Stomach (tissue), 8 donors: ENCODE measurements at regions not wholly inside any gene's neighbourhood (a gene's known extent, or its start where the extent isn't known, plus 50 kb on each side); places are given as distances from the start of the nearest gene placed in this dataset.

ENCODE experiments used
- DNase-seq, 2 donors: peaks; one replicate each; pipeline versions ENCODE4 v3.0.0 to v3.0.0-alpha.2; 2013 to 2019
- H3K27ac ChIP-seq, 5 donors: fragments of 200-600 bp in 4 of 5; sonication (generic) in 4 of 5; one replicate each; pipeline ENCODE4 v1.5.1; 2013 to 2019; ENCODE audit warnings: mild to moderate bottlenecking in 1 of 5, moderate library complexity in 1 of 5
- H3K27me3 ChIP-seq, 3 donors: fragments of 200-600 bp; sonication (generic); one replicate each; pipeline ENCODE4 v1.5.1; 2017 to 2019; ENCODE audit warnings: mixed run types in 1 of 3
- H3K36me3 ChIP-seq, 4 donors: fragments of 200-600 bp; sonication (generic); 1 replicate in 3 of 4; 2 replicates in 1 of 4; pipeline ENCODE4 v1.5.1; 2016 to 2019
- H3K4me1 ChIP-seq, 4 donors: fragments of 200-600 bp; sonication (generic); one replicate each; pipeline ENCODE4 v1.5.1; 2016 to 2019
- H3K4me3 ChIP-seq, 4 donors: fragments of 200-600 bp; sonication (generic) in 3 of 4; one replicate each; pipeline ENCODE4 v1.5.1; 2016 to 2019; ENCODE audit warnings: mild to moderate bottlenecking in 1 of 4
- H3K9me3 ChIP-seq, 4 donors: fragments of 200-600 bp; sonication (generic); one replicate each; pipeline ENCODE4 v1.5.1; 2016 to 2019
- EP300 ChIP-seq: sonication (generic); formaldehyde crosslinking; IDR thresholded peaks from one replicate; pipeline ENCODE4 v1.6.1; 2017; ENCODE audit warnings: antibody characterized with exemption
- POLR2A ChIP-seq, 4 donors: fragments of 450-650 bp; IDR thresholded peaks; one replicate each; pipeline ENCODE4 v1.6.1; 2016; ENCODE audit warnings: antibody characterized with exemption in 4 of 4, control low read depth in 2 of 4, mild to moderate bottlenecking in 1 of 4, moderate library complexity in 1 of 4
- POLR2AphosphoS5 ChIP-seq, 3 donors: sonication (generic); formaldehyde crosslinking; IDR thresholded peaks; one replicate each; pipeline ENCODE4 v1.6.1; 2016; ENCODE audit warnings: antibody characterized with exemption in 3 of 3
- WGBS, 5 donors: extraction: QIAGEN DNeasy Blood & Tissue Kit in 3 of 5; methylation state at CpG; one replicate each; pipeline versions ENCODE4 v1.1.5 to v1.1.7; 2013 to 2018; 5-methylcytosine and 5-hydroxymethylcytosine counted together
- intact Hi-C: fragments of 100-400 bp; cut with DNase I; formaldehyde crosslinking; loops from one replicate; pipeline ENCODE4 v1.15.1; 2023; ENCODE audit warnings: low total_unique reads
- TF ChIP-seq, protein P1 (sequence below), 7 experiments: fragments of 450-650 bp in 4 of 7; fragments of 200-600 bp in 3 of 7; sonication (generic) in 3 of 7; IDR thresholded peaks; one replicate each; pipeline ENCODE4 v1.5.1; 2016 to 2019; ENCODE audit warnings: antibody characterized with exemption in 7 of 7, control low read depth in 2 of 7, mild to moderate bottlenecking in 1 of 7
- donor health status: healthy with polysubstance abuse.
- donor health status: Bipolar disorder and iron deficiency.
- donor health status: healthy.

GRCh38 chr4:53804719-53805118 is 213.4 kb upstream of the LNX1 start:
- no peak overlapping the region for H3K27ac ChIP-seq
- WGBS, 5 donors = 45 to 72% (median 62%) methylated on average over 2 of the region's 2 CpGs
- intact Hi-C loops = no loop called here

GRCh38 chr4:53802500-53802899 is 211.2 kb upstream of the LNX1 start:
- intact Hi-C loops = no loop called here

More at GRCh38 chr4:53804719-53805118, 213.4 kb upstream of the LNX1 start:
- no peak overlapping the region for H3K4me3 ChIP-seq
- H3K9me3 ChIP-seq = no peaks in the 10 kb centered on the region
- DNase-seq = peak; percentile 54 to 67
- H3K4me1 ChIP-seq = no peaks in the 10 kb centered on the region
- no peaks in the 10 kb centered on the region for H3K27me3 ChIP-seq
- H3K36me3 ChIP-seq = no peaks in the 10 kb centered on the region
- no peak for TF ChIP-seq POLR2A (IDR thresholded peaks at IDR 0.05)
- TF ChIP-seq, protein P1, sequence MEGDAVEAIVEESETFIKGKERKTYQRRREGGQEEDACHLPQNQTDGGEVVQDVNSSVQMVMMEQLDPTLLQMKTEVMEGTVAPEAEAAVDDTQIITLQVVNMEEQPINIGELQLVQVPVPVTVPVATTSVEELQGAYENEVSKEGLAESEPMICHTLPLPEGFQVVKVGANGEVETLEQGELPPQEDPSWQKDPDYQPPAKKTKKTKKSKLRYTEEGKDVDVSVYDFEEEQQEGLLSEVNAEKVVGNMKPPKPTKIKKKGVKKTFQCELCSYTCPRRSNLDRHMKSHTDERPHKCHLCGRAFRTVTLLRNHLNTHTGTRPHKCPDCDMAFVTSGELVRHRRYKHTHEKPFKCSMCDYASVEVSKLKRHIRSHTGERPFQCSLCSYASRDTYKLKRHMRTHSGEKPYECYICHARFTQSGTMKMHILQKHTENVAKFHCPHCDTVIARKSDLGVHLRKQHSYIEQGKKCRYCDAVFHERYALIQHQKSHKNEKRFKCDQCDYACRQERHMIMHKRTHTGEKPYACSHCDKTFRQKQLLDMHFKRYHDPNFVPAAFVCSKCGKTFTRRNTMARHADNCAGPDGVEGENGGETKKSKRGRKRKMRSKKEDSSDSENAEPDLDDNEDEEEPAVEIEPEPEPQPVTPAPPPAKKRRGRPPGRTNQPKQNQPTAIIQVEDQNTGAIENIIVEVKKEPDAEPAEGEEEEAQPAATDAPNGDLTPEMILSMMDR (IDR thresholded peaks at IDR 0.05) = peak in 4 of 7 experiments; percentile 6 to 49 (median 34)

GRCh38 chr4:53801373-53801772 is 210.1 kb upstream of the LNX1 start:
- no peak for TF ChIP-seq EP300
- no peak for TF ChIP-seq POLR2A (IDR thresholded peaks at IDR 0.05)
- TF ChIP-seq, protein P1 (IDR thresholded peaks at IDR 0.05) = no peak
- no peak for TF ChIP-seq POLR2AphosphoS5 (IDR thresholded peaks at IDR 0.05)
- H3K4me1 ChIP-seq = no peaks in the 10 kb centered on the region
- H3K9me3 ChIP-seq = no peaks in the 10 kb centered on the region
- intact Hi-C loops = no loop called here
- no peaks in the 10 kb centered on the region for H3K36me3 ChIP-seq
- no peak overlapping the region for H3K4me3 ChIP-seq
- 31 to 38% (median 34%) methylated on average over 3 of the region's 3 CpGs for WGBS, 5 donors
- no peak for DNase-seq
- H3K27me3 ChIP-seq = no peaks in the 10 kb centered on the region
- H3K27ac ChIP-seq = no peak overlapping the region

More at GRCh38 chr4:53802500-53802899, 211.2 kb upstream of the LNX1 start:
- Histone ChIP-seq H3K27ac (peak overlapping the region in 2 of 5 donors; percentile 5 to 17), H3K9me3 (no peaks in the 10 kb centered on the region), H3K27me3 (no peaks in the 10 kb centered on the region), H3K4me3 (no peak overlapping the region), H3K4me1 (no peaks in the 10 kb centered on the region), H3K36me3 (no peaks in the 10 kb centered on the region)
- peak in 1 of 2 donors; percentile 28 for DNase-seq
- WGBS, 5 donors = 22 to 47% (median 34%) methylated on average over 2 of the region's 2 CpGs
- TF ChIP-seq EP300 (no peak), POLR2A (IDR thresholded peaks at IDR 0.05) (no peak), POLR2AphosphoS5 (IDR thresholded peaks at IDR 0.05) (no peak)
- TF ChIP-seq, protein P1 (IDR thresholded peaks at IDR 0.05) = no peak

DNA sequence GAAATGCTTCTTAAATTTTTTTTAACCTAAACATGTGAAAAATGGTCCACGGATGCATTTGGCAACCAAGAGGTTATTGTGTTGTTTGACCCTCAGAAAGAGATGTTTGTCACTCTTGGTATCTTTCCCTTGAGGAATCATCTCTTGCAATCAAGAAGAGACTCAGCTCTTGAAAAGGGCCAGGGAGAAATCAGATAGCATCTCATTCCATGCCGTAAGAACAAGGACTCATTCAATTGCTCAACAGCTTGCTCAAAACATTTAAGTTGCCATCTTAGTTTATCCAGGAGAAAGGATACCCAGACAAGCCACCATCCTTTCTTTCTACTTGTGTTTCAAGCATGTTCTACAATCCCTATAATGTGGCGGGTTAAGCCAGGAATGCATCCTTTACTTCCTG is 209.5 kb upstream of the LNX1 start:
- Histone ChIP-seq H3K9me3 (no peaks in the 10 kb centered on the region), H3K4me3 (no peak overlapping the region), H3K36me3 (no peaks in the 10 kb centered on the region), H3K27me3 (no peaks in the 10 kb centered on the region), H3K27ac (no peak overlapping the region), H3K4me1 (no peaks in the 10 kb centered on the region)
- WGBS, 5 donors = 78 to 85% (median 81%) methylated on average over 3 of the region's 3 CpGs
- intact Hi-C loops = no loop called here
- DNase-seq = no peak
- TF ChIP-seq POLR2A (IDR thresholded peaks at IDR 0.05) = no peak

- intact Hi-C loops = no loop called here
- no peak overlapping the region for H3K27ac ChIP-seq
- 86 to 98% (median 89%) methylated on average over 4 of the region's 4 CpGs for WGBS, 5 donors
- DNase-seq = no peak
- H3K9me3 ChIP-seq = no peaks in the 10 kb centered on the region
- TF ChIP-seq, protein P1 (IDR thresholded peaks at IDR 0.05) = no peak
- TF ChIP-seq EP300 = no peak
- no peak for TF ChIP-seq POLR2AphosphoS5 (IDR thresholded peaks at IDR 0.05)
- TF ChIP-seq POLR2A (IDR thresholded peaks at IDR 0.05) = no peak
- H3K36me3 ChIP-seq = no peaks in the 10 kb centered on the region
- no peaks in the 10 kb centered on the region for H3K27me3 ChIP-seq
- H3K4me1 ChIP-seq = no peaks in the 10 kb centered on the region
- H3K4me3 ChIP-seq = no peak overlapping the region
Observed at GRCh38 chr4:53793096-53793495, 201.8 kb upstream of the LNX1 start.
